ENCODE measurements at regions not wholly inside any gene's neighbourhood (a gene's known extent, or its start where the extent isn't known, plus 50 kb on each side); places are given as distances from the start of the nearest gene placed in this dataset.
"Not testable (repeated sequence)": the region's sequence is repeated elsewhere in the genome, so short reads cannot be mapped to it uniquely, and the experiment has no call there.

DNA sequence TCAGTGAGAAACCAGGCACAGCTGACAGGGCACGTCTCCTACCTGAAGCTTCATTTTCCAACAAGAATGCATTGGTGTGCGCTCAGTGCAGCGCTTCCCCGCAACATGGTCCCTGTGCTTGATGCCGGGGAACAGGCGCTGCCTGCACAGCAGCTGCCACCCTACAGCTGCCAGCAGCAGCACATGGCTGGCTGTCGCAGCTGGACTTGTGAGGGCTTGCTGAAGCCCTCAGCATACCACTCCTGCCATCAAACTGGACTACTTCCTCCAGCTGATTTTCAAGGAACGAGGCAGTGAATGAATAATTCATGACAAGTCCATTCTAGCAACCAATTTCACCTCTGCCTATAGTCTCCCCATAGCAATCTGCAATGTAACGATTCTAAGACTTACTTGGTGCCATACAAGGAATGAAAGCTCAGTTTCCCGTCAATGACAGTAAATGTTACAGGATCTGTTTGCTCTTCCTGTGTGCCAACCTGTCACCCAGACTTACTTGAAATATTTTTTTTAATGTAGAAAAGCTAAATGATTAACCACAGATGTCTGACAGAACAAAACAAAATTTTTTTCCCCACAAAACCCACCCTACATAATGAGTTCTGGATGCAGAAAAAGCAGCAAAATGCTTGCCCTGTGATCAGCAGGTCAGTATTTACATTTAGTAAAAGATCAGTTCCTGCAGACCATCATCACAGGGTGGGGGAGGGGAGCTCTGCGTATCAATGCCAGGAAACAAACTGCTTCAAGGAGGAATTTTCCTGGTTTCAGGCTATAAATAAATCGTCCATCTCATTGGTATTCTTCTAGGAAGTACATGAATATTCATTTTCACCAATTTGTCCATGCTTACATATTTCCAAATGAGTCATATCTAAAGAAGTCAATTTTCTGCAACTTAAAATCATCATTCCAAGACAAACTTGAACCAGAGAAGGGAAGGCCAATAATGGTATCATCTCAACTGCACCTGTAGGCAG lies 140.6 kb downstream of the ALOX5 start:
- no peak for DNase-seq

DNA sequence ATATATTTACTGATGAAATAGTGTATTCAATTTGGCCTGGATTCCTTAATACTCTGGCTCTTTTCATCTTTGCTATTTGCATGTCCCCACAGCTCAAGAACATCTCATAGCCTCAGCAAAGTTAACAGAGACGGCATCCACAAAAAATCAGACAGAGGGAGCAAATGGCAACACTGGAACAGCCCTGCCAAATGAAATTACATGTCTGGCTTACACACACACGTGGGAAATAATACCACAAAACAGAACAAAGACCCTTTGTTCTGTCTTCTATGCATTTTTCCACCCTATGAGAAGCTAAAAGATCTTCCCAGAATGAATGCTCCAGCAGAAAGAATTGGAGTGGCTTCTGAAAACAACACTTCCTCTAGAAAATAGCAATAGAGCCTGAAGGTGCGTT lies 139.5 kb downstream of the ALOX5 start:
- DNase-seq = no peak

DNA sequence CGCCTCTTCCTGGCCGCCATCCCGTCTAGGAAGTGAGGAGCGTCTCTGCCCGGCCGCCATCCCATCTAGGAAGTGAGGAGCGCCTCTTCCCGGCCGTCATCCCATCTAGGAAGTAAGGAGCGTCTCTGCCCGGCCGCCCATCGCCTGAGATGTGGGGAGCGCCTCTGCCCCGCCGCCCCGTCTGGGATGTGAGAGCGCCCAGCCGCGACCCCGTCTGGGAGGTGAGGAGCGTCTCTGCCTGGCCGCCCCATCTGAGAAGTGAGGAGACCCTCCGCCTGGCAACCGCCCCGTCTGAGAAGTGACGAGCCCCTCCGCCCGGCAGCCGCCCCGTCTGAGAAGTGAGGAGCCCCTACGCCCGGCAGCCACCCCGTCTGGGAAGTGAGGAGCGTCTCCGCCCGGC lies 137.9 kb downstream of the ALOX5 start:
- DNase-seq = not testable (repeated sequence)

DNA sequence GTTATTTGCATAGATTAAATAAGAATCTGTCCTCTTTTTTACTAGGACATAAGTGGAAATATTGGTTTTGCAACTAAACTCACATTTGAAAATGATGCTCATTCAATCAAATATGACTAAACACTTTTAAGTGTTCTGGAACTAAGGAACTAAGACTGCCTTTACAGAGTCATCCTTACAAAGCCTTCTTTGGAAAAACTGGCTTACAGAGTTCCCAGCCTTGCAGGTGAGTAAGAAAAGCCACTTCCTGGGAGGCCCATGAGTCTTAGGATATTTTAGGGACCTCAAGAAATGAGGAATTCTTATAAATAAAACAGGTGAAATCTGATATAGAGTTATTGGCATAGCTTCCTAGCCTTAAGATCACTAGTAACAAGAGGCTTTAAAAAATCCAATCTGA lies 135.5 kb downstream of the ALOX5 start:
- no peak for DNase-seq

DNA sequence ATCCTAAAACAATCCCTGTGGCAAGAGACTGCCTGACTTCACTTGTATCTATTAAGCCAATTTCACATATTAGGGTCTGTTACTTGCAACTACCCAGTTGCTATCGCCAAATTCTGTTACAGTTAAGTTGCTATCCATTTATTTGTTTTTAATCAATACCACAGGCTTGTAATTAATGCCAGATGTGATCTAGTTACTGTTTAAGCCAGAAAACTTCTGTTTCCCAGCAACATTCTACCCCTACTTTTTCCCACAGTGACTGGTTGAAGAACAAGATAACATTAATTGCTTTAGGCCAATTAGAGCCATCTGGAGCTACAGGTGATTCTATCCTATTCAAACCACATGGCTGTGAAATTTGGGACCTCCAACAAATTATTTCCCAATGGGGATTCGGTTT lies 131.3 kb downstream of the ALOX5 start:
- DNase-seq = no peak

DNA sequence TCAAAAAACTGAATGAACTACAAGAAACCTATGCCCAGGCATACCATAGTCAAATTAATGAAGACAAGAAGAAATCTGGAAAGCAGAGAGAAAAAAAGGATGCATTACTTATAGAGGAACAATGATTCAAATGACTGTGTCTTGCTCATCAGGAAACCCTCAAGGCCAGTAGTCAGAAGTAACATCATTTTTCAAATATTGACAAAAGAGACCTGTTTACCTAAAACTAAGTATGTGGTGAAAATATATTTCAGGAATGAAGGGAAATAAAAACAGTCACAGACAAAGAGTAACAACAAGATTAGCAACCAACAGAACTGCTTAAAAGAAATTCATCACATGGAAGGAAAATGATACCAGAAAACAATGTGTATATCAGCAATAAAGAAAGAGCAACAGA lies 128.4 kb downstream of the ALOX5 start:
- DNase-seq = no peak

DNA sequence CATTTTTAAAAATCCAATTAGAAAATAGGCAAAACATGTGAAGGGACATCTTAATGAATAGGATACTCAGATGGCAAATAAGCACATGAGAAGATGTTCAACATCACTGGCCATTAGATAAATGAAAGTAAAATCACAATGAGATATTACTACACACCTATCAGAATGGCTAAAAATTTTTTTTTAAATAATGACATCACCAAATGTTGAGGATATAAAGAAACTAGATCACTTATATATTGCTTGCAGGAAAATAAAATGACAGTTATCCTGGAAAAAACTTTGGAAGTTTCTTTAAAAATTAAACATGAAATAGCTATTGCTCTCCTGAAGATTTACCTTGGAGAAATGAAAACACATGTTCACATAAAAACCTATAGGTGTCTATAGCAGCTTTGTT lies 127.8 kb downstream of the ALOX5 start:
- DNase-seq = no peak

DNA sequence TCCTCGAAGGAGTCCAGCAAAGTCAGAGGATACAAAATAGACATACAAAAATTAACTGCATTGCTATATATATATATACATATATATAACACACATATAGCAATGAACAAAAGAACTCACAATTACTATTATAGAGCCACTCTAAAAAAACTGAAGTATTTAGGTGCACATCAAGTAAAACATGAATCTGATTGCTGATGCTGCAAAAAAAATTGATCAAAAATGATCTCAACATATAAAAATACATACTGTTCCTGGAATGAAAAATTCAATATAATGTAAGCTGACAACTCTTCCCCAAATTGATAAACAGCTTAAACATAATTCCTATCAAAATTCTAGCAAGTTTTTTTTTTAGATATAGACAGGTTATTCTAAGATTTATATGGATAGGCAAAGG lies 126.8 kb downstream of the ALOX5 start:
- no peak for DNase-seq

DNA sequence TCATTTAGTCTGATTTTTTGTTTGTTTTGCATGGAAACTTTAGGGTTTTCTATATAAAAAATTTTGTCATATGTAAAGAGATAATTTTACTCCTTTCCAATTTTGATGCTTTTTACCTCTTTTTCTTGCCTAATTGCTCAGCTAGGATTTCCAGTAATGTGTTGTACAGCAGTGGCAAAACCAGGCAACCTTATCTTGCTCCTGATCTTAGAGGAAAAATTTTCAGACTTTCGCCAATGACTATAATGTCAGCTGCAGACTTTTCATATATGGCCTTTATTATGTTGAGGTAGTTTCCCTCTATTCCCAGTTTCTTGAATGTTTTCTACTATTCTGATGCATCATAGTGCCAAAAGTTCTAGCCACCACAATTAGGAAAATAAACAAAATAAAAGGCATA lies 126.3 kb downstream of the ALOX5 start:
- DNase-seq = no peak

DNA sequence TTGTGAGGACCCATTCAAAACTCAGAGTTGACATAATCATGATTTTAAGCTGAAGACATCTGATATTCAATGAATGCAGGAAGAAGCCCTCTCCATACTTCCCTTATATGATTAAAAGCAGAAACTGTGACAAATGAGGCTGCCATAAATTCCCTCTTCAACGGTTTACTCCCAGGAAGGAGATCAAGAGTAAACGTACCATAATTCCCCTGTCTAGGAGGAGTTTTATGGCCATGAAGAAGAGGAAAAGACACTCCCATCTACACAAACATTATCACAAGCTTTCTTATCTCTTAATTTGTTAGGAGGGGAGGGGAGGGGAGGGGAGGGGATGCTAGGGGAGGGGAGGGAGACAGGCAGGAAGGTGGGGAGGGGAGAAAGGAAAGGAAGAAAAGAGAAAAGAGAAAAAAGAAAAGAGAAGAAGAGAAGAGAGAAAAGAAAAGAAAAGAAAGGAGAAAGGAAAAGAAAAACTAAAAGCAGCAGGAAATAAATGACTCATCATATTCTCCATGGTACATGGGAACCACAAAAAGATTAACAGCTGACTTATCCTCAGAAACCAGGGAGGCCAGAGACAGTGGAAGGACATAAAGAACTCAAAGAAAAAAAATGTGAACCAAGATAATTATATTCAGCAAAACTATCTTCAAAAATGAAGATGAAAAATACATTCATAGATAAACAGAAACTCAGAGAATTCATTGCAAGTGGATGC lies 121.6 kb downstream of the ALOX5 start:
- no peak for DNase-seq
